Body of pancreas (tissue), 4 donors: ENCODE measurements at regions not wholly inside any gene's neighbourhood (a gene's known extent, or its start where the extent isn't known, plus 50 kb on each side); places are given as distances from the start of the nearest gene placed in this dataset.

Experiments
- ATAC-seq: fragments of 150-250 bp; one replicate; pipeline ENCODE4 v1.9.1; 2016
- DNase-seq, 4 donors: peaks; one replicate each; pipeline ENCODE4 v3.0.0-alpha.2; 2019
- H3K27ac ChIP-seq, 4 donors: fragments of 200-600 bp; sonication (generic); 1 replicate in 3 of 4; 2 replicates in 1 of 4; pipeline versions ENCODE4 v1.5.1 to v1.6.1; 2016 to 2019; ENCODE audit warnings: mild to moderate bottlenecking in 1 of 4, mixed read lengths in 1 of 4, moderate library complexity in 1 of 4
- H3K27me3 ChIP-seq, 2 donors: fragments of 200-600 bp; sonication (generic); one replicate each; pipeline ENCODE4 v1.6.0; 2016; ENCODE audit warnings: mild to moderate bottlenecking in 1 of 2
- H3K36me3 ChIP-seq, 2 donors: fragments of 200-600 bp; sonication (generic); replicated peaks in 1 of 2; 2 replicates each; pipeline ENCODE4 v1.5.1; 2016; ENCODE audit warnings: low read depth in 2 of 2; ENCODE audit not compliant: insufficient read depth in 1 of 2
- H3K4me1 ChIP-seq: fragments of 200-600 bp; sonication (generic); one replicate; pipeline ENCODE4 v1.6.0; 2016
- H3K4me3 ChIP-seq, 2 donors: fragments of 200-600 bp; sonication (generic); 1 replicate in 1 of 2; 2 replicates in 1 of 2; pipeline ENCODE4 v1.5.1; 2016 to 2019
- H3K9me3 ChIP-seq, 3 donors: fragments of 200-600 bp; sonication (generic); 1 replicate in 2 of 3; 2 replicates in 1 of 3; pipeline ENCODE4 v1.5.1; 2016
- POLR2A ChIP-seq, 3 donors: fragments of 450-650 bp; IDR thresholded peaks; one replicate each; pipeline ENCODE4 v1.6.1; 2016; ENCODE audit warnings: antibody characterized with exemption in 3 of 3, mild to moderate bottlenecking in 2 of 3
- WGBS, 2 donors: methylation state at CpG; one replicate each; pipeline ENCODE4 v1.1.5; 2017; 5-methylcytosine and 5-hydroxymethylcytosine counted together
- intact Hi-C: fragments of 100-400 bp; cut with DNase I; formaldehyde crosslinking; loops from one replicate; pipeline ENCODE4 v1.15.1; 2023
- TF ChIP-seq, protein P1 (sequence below), 7 experiments: fragments of 450-650 bp in 4 of 7; fragments of 200-600 bp in 3 of 7; sonication (generic) in 3 of 7; IDR thresholded peaks; one replicate each; pipeline ENCODE4 v1.5.1; 2016 to 2019; ENCODE audit warnings: antibody characterized with exemption in 7 of 7

DNA sequence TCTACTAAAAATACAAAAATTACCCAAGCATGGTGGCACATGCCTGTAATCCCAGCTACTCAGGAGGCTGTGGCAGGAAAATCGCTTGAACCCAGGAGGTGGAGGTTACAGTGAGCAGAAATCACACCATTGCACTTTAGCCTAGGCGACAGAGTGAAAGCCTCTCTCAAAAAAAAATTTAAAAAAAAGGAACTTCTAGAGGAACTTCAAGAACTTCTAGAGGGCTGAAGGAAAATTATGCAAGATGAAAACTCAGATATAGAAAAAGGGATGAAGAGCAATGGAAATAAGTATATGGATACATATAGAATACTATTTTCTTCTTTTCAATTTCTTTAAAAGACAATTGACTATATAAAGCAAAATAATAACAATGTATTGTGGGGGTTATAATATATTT is 51.2 kb upstream of the PRR5 start:
- Histone ChIP-seq H3K36me3 (no peaks in the 10 kb centered on the region), H3K9me3 (no peaks in the 10 kb centered on the region), H3K4me1 (no peaks in the 10 kb centered on the region), H3K27ac (no peak overlapping the region), H3K4me3 (no peak overlapping the region), H3K27me3 (no peaks in the 10 kb centered on the region)
- 49 to 56% methylated on average over 2 of the region's 2 CpGs for WGBS, 2 donors
- TF ChIP-seq POLR2A (IDR thresholded peaks at IDR 0.05), result no peak
- TF ChIP-seq, protein P1, sequence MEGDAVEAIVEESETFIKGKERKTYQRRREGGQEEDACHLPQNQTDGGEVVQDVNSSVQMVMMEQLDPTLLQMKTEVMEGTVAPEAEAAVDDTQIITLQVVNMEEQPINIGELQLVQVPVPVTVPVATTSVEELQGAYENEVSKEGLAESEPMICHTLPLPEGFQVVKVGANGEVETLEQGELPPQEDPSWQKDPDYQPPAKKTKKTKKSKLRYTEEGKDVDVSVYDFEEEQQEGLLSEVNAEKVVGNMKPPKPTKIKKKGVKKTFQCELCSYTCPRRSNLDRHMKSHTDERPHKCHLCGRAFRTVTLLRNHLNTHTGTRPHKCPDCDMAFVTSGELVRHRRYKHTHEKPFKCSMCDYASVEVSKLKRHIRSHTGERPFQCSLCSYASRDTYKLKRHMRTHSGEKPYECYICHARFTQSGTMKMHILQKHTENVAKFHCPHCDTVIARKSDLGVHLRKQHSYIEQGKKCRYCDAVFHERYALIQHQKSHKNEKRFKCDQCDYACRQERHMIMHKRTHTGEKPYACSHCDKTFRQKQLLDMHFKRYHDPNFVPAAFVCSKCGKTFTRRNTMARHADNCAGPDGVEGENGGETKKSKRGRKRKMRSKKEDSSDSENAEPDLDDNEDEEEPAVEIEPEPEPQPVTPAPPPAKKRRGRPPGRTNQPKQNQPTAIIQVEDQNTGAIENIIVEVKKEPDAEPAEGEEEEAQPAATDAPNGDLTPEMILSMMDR (IDR thresholded peaks at IDR 0.05), result no peak
- ATAC-seq, result no peak
- no peak for DNase-seq
- intact Hi-C loops, result no loop called here

DNA sequence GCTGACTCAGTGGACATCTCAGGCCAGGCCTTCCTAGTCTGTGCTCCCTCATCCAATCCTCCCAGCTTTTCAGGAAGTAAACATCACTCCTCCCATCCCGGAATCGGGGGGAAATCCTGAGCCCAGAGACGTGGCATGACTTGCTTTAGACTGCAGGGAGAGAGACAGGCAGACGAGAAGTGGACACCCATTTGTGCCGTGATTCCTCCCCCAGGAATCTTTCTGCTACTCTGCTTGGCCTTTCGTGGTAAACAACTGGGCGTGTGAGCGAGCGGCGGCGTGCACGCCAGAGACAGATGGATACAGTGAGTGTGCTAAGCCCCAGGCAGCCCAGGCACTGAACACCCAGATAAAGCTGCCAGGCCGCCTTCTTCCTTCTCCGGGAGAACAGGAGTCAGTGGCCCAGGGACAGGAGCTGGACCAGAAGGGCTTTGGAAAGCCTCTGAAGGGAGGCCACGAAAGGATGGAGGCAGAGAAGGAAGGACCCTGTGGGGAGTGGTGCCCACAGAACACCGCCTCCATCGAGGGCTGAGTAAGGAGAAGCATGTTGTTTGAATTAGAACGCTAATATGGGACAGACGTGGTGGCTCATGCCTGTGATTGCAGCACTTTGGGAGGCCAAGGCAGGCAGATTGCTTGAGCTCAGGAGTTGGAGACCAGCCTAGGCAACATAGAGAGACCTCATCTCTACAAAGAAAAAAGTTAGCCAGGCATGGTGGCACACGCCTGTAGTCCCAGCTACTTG is 53.0 kb upstream of the PRR5 start:
- Histone ChIP-seq H3K36me3 (no peaks in the 10 kb centered on the region), H3K9me3 (no peaks in the 10 kb centered on the region), H3K27ac (peak overlapping the region in 1 of 4 donors; percentile 25), H3K4me1 (no peaks in the 10 kb centered on the region), H3K4me3 (no peak overlapping the region), H3K27me3 (no peaks in the 10 kb centered on the region)
- ATAC-seq, result peak; percentile 18
- TF ChIP-seq POLR2A (IDR thresholded peaks at IDR 0.05), result no peak
- TF ChIP-seq, protein P1 (IDR thresholded peaks at IDR 0.05), result no peak
- peak in 1 of 4 donors; percentile 21 for DNase-seq
- intact Hi-C loops, result no loop called here
- WGBS, 2 donors, result 59 to 61% methylated on average over 9 to 20 of the region's 20 CpGs

DNA sequence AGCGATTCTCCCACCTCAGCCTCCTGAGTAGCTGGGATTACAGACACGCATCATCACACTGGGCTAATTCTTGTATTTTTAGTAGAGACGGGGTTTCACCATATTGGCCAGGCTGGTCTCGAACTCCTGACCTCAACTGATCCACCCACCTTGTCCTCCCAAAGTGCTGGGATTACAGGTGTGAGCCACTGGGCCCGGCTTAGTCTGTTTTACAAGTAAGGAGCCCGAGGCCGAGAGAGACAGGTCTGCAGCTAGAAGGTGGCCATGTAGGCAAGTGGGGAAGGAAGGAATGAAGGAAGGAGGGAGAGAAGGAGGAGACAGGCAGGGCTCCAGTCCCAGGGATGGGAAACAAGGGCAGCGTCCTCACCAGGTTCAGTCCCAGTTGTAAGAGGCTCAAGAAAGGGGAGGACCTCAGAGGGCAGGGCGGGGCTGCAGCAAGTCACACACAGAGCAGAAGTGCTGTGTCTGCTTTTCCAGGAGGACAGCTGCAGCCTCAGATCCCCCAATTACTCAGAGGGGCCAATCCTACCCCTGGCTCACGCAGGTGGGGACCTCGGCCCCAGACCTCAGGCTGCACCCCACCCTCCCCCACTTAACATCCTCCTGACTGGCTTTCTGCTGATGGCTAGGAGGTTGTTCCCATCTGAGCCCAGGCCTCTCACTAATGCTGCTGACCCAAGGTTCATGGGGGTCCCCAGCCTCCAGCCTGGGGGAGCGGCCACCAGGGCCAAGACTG is 53.8 kb upstream of the PRR5 start:
- Histone ChIP-seq H3K27ac (peak overlapping the region in 1 of 4 donors; percentile 25), H3K27me3 (no peaks in the 10 kb centered on the region), H3K4me1 (no peaks in the 10 kb centered on the region), H3K4me3 (no peak overlapping the region), H3K9me3 (no peaks in the 10 kb centered on the region), H3K36me3 (no peaks in the 10 kb centered on the region)
- 59 to 71% methylated on average over 9 to 12 of the region's 12 CpGs for WGBS, 2 donors
- intact Hi-C loops, result no loop called here
- ATAC-seq (peak; percentile 21), DNase-seq (no peak)
- TF ChIP-seq, protein P1 (IDR thresholded peaks at IDR 0.05), result no peak
- TF ChIP-seq POLR2A (IDR thresholded peaks at IDR 0.05), result no peak

DNA sequence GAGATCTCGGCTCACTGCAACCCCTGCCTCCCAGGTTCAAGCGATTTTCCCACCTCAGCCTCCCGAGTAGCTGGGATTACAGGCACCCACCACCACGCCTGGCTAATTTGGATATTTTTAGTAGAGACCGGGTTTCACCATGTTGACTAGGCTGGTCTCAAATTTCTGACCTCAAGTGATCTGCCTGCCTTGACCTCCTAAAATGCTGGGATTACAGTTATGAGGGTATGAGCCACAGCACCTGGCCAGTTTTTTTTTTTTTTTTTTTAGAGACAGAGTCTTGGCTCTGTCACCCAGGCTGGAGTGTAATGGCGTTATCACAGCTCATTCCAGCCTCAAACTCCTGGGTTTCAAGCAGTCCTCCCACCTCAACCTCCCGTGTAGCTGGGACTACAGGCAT is 54.9 kb upstream of the PRR5 start:
- Histone ChIP-seq H3K4me3 (no peak overlapping the region), H3K9me3 (no peaks in the 10 kb centered on the region), H3K36me3 (no peaks in the 10 kb centered on the region), H3K4me1 (no peaks in the 10 kb centered on the region), H3K27ac (no peak overlapping the region), H3K27me3 (no peaks in the 10 kb centered on the region)
- 58 to 78% methylated on average over 6 to 7 of the region's 7 CpGs for WGBS, 2 donors
- no peak for DNase-seq
- TF ChIP-seq, protein P1 (IDR thresholded peaks at IDR 0.05), result no peak
- intact Hi-C loops, result no loop called here
- ATAC-seq, result no peak
